ENCODE measurements at regions not wholly inside any gene's neighbourhood (a gene's known extent, or its start where the extent isn't known, plus 50 kb on each side); places are given as distances from the start of the nearest gene placed in this dataset.

GRCh38 chr16:49022351-49022963, 259.2 kb downstream of the CBLN1 start:
- no peak for DNase-seq

GRCh38 chr16:49021136-49021535, 260.5 kb downstream of the CBLN1 start:
- DNase-seq, result no peak

- DNase-seq, result no peak
Observed at GRCh38 chr16:49020436-49020835, 261.2 kb downstream of the CBLN1 start.

- no peak for DNase-seq
Observed at GRCh38 chr16:49019831-49020230, 261.8 kb downstream of the CBLN1 start.

GRCh38 chr16:49019081-49019633, 262.5 kb downstream of the CBLN1 start:
- no peak for DNase-seq

GRCh38 chr16:49018259-49018931, 263.2 kb downstream of the CBLN1 start:
- DNase-seq, result no peak

- no peak for DNase-seq
Observed at GRCh38 chr16:49017501-49017900, 264.1 kb downstream of the CBLN1 start.

GRCh38 chr16:49016461-49016860, 265.2 kb downstream of the CBLN1 start:
- DNase-seq, result no peak

GRCh38 chr16:49015225-49015592, 266.4 kb downstream of the CBLN1 start:
- no peak for DNase-seq

GRCh38 chr16:49014277-49015224, 267.1 kb downstream of the CBLN1 start:
- no peak for DNase-seq

- DNase-seq, result no peak
Observed at GRCh38 chr16:49013727-49014080, 267.9 kb downstream of the CBLN1 start.

- no peak for DNase-seq
Observed at GRCh38 chr16:49012961-49013726, 268.5 kb downstream of the CBLN1 start.

GRCh38 chr16:49011901-49012300, 269.7 kb downstream of the CBLN1 start:
- no peak for DNase-seq

- DNase-seq, result no peak
Observed at GRCh38 chr16:49010879-49011278, 270.8 kb downstream of the CBLN1 start.

GRCh38 chr16:49010396-49010795, 271.2 kb downstream of the CBLN1 start:
- DNase-seq, result no peak

- DNase-seq, result no peak
Observed at GRCh38 chr16:49009204-49009603, 272.4 kb downstream of the CBLN1 start.

GRCh38 chr16:49003992-49004391, 277.6 kb downstream of the CBLN1 start:
- DNase-seq, result no peak

GRCh38 chr16:49003022-49003421, 278.6 kb downstream of the CBLN1 start:
- DNase-seq, result no peak

- DNase-seq, result no peak
Observed at GRCh38 chr16:49000594-49000993, 281.0 kb downstream of the CBLN1 start.

GRCh38 chr16:48999508-48999907, 282.1 kb downstream of the CBLN1 start:
- DNase-seq, result no peak

GRCh38 chr16:48999044-48999443, 282.6 kb downstream of the CBLN1 start:
- DNase-seq, result no peak

- no peak for DNase-seq
Observed at GRCh38 chr16:48997946-48998345, 283.7 kb downstream of the CBLN1 start.

Data from activated CD4-positive, alpha-beta T cell treated with anti-CD3 and anti-CD28 coated beads, Interleukin-2, amount 50 U/mL, for 16 hours (primary cell).